Brain microvascular endothelial cell (primary cell): ENCODE measurements at regions not wholly inside any gene's neighbourhood (a gene's known extent, or its start where the extent isn't known, plus 50 kb on each side); places are given as distances from the start of the nearest gene placed in this dataset.

ENCODE experiments used
- DNase-seq: peaks from one replicate; pipeline ENCODE4 v3.0.0-alpha.2; 2020
- H3K27ac ChIP-seq: fragments of 250-450 bp; sonication (Bioruptor Pico); 2 replicates; pipeline ENCODE4 v1.5.1; 2020; ENCODE audit warnings: mild to moderate bottlenecking, moderate library complexity
- H3K27me3 ChIP-seq: fragments of 250-450 bp; sonication (Bioruptor Pico); replicated peaks from 2 replicates; pipeline ENCODE4 v1.5.1; 2020; ENCODE audit warnings: mild to moderate bottlenecking
- H3K36me3 ChIP-seq: fragments of 250-450 bp; sonication (Bioruptor Pico); replicated peaks from 2 replicates; pipeline ENCODE4 v1.5.1; 2020; ENCODE audit warnings: mild to moderate bottlenecking
- H3K4me3 ChIP-seq: 2 replicates; pipeline ENCODE4 v1.5.1; 2011; ENCODE audit warnings: low read depth, mild to moderate bottlenecking, control low read depth, low read length, moderate library complexity
- in situ Hi-C: cut with HindIII; loops from 2 replicates; pipeline ENCODE4 v1.10.0; 2017; ENCODE audit warnings: low sequenced_read_pairs, low pct_ligation_motif_present
- TF ChIP-seq, protein P1 (sequence below): IDR thresholded peaks from 2 replicates; pipeline ENCODE4 v1.5.1; 2011; ENCODE audit warnings: low read depth, mild to moderate bottlenecking, moderate library complexity, low read length, control low read depth, inconsistent platforms; ENCODE audit errors: missing control alignments

DNA sequence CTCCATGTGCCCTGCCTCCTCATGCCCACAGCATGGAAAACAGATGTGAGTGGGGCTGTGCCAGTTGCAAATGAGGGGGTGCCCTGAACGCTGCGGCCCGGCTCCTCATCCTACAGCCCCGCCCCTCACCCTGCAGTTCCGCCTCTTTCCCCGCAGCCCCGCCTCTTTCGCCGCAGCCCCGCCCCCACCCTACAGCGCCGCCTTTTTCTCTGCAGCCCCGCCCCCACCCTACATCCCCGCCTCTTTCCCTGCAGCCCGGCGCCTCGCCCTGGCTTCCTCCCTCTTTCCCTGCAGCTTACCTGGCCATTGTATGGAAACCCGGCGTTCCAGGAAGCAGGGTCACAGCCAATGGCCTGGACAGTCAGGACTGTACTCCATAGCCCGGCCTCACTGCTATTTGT is 284.9 kb downstream of the TLE3 start:
- no peak for DNase-seq
- no peaks in the 10 kb centered on the region for H3K27me3 ChIP-seq
- in situ Hi-C loops: no loop called here

DNA sequence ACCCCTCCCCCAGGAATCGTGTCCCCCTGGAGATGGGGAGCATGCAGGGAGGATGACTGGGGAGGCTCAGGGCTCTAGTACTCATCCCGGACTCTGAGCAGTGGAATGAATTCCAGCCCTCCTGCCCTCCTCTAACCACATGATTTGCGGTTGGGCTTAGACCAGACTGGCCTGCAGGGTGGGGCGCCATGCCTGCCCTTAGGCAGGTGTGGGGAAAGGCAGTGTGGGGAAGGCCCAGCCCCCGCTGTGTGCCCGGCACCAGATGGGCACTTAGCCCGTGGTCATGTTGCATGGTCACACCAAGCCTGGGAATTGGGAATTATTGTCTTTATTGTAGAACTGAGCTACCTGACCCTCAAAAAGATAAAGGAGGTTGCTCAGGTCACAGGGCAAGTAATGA is 283.8 kb downstream of the TLE3 start:
- Histone ChIP-seq H3K27me3 (no peaks in the 10 kb centered on the region), H3K36me3 (no peaks in the 10 kb centered on the region), H3K27ac (no peak overlapping the region), H3K4me3 (no peak overlapping the region)
- in situ Hi-C loops: no loop called here
- no peak for DNase-seq
- TF ChIP-seq, protein P1, sequence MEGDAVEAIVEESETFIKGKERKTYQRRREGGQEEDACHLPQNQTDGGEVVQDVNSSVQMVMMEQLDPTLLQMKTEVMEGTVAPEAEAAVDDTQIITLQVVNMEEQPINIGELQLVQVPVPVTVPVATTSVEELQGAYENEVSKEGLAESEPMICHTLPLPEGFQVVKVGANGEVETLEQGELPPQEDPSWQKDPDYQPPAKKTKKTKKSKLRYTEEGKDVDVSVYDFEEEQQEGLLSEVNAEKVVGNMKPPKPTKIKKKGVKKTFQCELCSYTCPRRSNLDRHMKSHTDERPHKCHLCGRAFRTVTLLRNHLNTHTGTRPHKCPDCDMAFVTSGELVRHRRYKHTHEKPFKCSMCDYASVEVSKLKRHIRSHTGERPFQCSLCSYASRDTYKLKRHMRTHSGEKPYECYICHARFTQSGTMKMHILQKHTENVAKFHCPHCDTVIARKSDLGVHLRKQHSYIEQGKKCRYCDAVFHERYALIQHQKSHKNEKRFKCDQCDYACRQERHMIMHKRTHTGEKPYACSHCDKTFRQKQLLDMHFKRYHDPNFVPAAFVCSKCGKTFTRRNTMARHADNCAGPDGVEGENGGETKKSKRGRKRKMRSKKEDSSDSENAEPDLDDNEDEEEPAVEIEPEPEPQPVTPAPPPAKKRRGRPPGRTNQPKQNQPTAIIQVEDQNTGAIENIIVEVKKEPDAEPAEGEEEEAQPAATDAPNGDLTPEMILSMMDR: no peak

More for the DNA sequence above, 284.9 kb downstream of the TLE3 start:
- TF ChIP-seq, protein P1: no peak
- H3K4me3 ChIP-seq: no peak overlapping the region
- no peaks in the 10 kb centered on the region for H3K36me3 ChIP-seq
- H3K27ac ChIP-seq: no peak overlapping the region

DNA sequence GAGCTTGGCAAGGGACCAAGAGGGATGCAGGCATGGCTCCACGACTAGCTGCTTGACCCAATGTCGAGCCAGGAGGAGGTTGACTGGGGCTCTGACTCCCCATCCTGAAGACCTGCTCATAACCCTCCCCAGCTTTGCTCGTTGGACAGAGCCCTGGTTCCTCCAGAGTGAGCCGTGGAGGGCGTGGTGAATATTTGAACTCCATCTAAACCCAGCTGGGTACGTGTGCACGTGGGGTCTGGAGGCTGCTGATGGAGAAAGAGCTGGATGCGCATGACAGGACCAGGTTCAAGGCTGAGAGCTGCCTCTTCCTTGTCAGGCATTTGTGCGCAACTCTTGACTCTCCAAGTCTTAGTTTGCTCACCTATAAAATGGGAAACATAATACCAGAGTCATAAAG is 282.8 kb downstream of the TLE3 start:
- no peak overlapping the region for H3K27ac ChIP-seq
- no peaks in the 10 kb centered on the region for H3K36me3 ChIP-seq
- H3K27me3 ChIP-seq: no peaks in the 10 kb centered on the region
- in situ Hi-C loops: no loop called here
- DNase-seq: no peak
- H3K4me3 ChIP-seq: no peak overlapping the region
- TF ChIP-seq, protein P1: no peak

DNA sequence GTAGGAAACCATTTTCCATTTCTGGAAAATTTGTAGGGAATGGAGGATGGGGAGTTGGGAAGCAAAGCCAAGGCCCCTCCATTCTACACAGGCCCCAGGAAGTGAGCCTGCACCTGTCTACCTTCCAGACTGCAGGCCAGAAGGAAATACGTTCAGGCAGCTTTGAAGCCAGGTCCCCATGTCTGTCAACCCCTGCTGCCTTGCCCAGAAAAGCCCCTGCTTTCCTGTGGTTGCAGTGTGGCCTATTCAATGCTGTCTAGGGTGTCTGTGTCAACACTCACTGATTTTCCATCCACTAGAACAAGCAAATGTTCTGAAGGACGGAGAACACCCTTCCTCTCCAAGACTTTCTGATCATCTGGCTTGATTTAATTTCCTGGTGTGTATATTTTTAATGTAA is 281.9 kb downstream of the TLE3 start:
- no peak overlapping the region for H3K4me3 ChIP-seq
- no peak for DNase-seq
- H3K36me3 ChIP-seq: no peaks in the 10 kb centered on the region
- no peak overlapping the region for H3K27ac ChIP-seq
- in situ Hi-C loops: no loop called here
- no peaks in the 10 kb centered on the region for H3K27me3 ChIP-seq
- TF ChIP-seq, protein P1: no peak

DNA sequence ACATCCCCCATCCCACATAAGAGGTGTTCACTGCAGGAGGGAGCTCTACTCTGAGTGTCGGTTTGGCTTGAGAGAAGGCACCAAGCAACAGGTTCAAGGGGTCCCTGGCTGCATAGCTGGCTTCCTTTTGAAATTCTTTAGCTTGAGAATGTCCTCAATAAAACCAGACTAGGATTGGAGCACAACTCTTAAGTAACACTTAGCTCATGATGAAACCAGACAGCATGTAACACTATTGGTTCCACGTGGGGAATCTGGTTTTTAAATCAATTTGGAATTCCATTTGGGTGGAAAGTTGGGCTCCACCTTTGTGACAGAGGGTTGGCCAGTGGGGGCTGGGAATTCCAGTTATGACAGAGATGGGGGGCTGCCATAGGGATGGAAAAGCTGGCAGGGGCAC is 281.2 kb downstream of the TLE3 start:
- Histone ChIP-seq H3K27ac (no peak overlapping the region), H3K4me3 (no peak overlapping the region), H3K27me3 (no peaks in the 10 kb centered on the region), H3K36me3 (no peaks in the 10 kb centered on the region)
- in situ Hi-C loops: no loop called here
- DNase-seq: no peak
- TF ChIP-seq, protein P1: no peak

DNA sequence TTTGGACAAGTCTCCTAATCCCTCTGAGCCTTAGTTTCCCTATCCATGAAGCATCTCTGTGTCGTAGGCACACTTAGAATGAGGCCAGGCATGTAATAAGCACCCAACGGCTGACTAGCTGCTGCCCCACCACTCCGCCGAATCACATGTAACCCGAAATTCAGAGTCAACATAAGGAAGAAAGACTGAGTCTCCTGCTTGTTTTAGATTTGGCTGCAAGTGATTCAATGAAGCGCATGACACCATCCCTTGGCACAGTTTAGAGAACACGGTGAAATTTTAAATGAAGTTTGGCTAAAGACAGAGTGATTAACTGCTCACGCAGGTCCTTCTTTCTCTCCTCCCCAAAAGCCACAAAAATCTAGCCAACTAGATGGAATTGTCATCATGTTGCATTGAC is 279.2 kb downstream of the TLE3 start:
- no peak for DNase-seq
- TF ChIP-seq, protein P1: no peak
- H3K4me3 ChIP-seq: no peak overlapping the region
- no peaks in the 10 kb centered on the region for H3K27me3 ChIP-seq
- H3K36me3 ChIP-seq: no peaks in the 10 kb centered on the region
- in situ Hi-C loops: no loop called here
- no peak overlapping the region for H3K27ac ChIP-seq
